Activated naive CD4-positive, alpha-beta T cell (primary cell): ENCODE measurements at regions not wholly inside any gene's neighbourhood (a gene's known extent, or its start where the extent isn't known, plus 50 kb on each side); places are given as distances from the start of the nearest gene placed in this dataset.
"Not testable (repeated sequence)": the region's sequence is repeated elsewhere in the genome, so short reads cannot be mapped to it uniquely, and the experiment has no call there.

ENCODE experiments used
- DNase-seq, 4 experiments: peaks; one replicate each; lab custom pipeline; 2025; lab: John Stamatoyannopoulos, UW

- no peak for DNase-seq
Observed at GRCh38 chr9:135291165-135291564, 188.4 kb upstream of the PPP1R26 start.

GRCh38 chr9:135294836-135295235 lies 184.7 kb upstream of the PPP1R26 start:
- DNase-seq, result no peak

GRCh38 chr9:135295551-135296300 lies 183.9 kb upstream of the PPP1R26 start:
- no peak for DNase-seq

- no peak for DNase-seq
Observed at GRCh38 chr9:135296735-135297455, 182.7 kb upstream of the PPP1R26 start.

- no peak for DNase-seq
Observed at GRCh38 chr9:135297456-135298075, 182.0 kb upstream of the PPP1R26 start.

- no peak for DNase-seq
Observed at GRCh38 chr9:135299239-135299590, 180.4 kb upstream of the PPP1R26 start.

- no peak for DNase-seq
Observed at GRCh38 chr9:135299651-135300345, 179.8 kb upstream of the PPP1R26 start.

- no peak for DNase-seq
Observed at GRCh38 chr9:135300346-135301141, 179.0 kb upstream of the PPP1R26 start.

- no peak for DNase-seq
Observed at GRCh38 chr9:135301271-135302263, 178.0 kb upstream of the PPP1R26 start.

GRCh38 chr9:135302329-135303279 lies 177.0 kb upstream of the PPP1R26 start:
- no peak for DNase-seq

- DNase-seq, result no peak
Observed at GRCh38 chr9:135303280-135303647, 176.3 kb upstream of the PPP1R26 start.

GRCh38 chr9:135303865-135304499 lies 175.6 kb upstream of the PPP1R26 start:
- no peak for DNase-seq

GRCh38 chr9:135304886-135305285 lies 174.7 kb upstream of the PPP1R26 start:
- no peak for DNase-seq

- no peak for DNase-seq
Observed at GRCh38 chr9:135305546-135306180, 173.9 kb upstream of the PPP1R26 start.

- no peak for DNase-seq
Observed at GRCh38 chr9:135306699-135307098, 172.9 kb upstream of the PPP1R26 start.

GRCh38 chr9:135307300-135307699 lies 172.3 kb upstream of the PPP1R26 start:
- DNase-seq, result no peak

GRCh38 chr9:135307919-135308318 lies 171.7 kb upstream of the PPP1R26 start:
- DNase-seq, result not testable (repeated sequence)
